DLD1 (cell line): ENCODE measurements at regions not wholly inside any gene's neighbourhood (a gene's known extent, or its start where the extent isn't known, plus 50 kb on each side); places are given as distances from the start of the nearest gene placed in this dataset.
"Not testable (repeated sequence)": the region's sequence is repeated elsewhere in the genome, so short reads cannot be mapped to it uniquely, and the experiment has no call there.

Source experiments
- in situ Hi-C: cut with HindIII; loops from 2 replicates; pipeline ENCODE4 v1.10.0; 2017; ENCODE audit warnings: low sequenced_read_pairs

GRCh38 chr2:124967325-124967724 lies 942.2 kb downstream of the CNTNAP5 start:
- in situ Hi-C loops, result no loop called here

- in situ Hi-C loops, result no loop called here
These were observed 944.9 kb downstream of the CNTNAP5 start for GRCh38 chr2:124970030-124970429.

GRCh38 chr2:124973396-124973795 lies 948.3 kb downstream of the CNTNAP5 start:
- in situ Hi-C loops, result no loop called here

GRCh38 chr2:124975224-124975623 lies 950.1 kb downstream of the CNTNAP5 start:
- in situ Hi-C loops, result no loop called here

DNA sequence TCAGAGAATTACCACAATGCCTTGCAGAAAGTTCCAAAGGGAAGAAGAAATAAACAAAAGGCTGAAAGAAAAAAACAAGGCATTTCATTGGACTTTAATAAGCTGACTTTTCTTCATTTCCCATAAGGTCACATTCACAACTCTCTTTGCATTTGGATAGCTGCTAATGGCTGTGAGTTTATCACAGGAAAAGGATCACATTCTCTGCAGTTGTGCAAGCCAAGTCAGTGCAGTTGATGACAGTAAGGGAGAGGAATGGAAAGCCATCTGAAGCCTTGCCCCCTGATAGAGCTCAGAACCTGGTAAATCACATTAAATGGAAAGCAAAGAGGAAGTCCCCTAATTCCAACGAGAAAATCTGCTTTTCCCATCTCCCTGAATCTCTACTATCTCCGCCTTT lies 950.6 kb downstream of the CNTNAP5 start:
- in situ Hi-C loops, result no loop called here

DNA sequence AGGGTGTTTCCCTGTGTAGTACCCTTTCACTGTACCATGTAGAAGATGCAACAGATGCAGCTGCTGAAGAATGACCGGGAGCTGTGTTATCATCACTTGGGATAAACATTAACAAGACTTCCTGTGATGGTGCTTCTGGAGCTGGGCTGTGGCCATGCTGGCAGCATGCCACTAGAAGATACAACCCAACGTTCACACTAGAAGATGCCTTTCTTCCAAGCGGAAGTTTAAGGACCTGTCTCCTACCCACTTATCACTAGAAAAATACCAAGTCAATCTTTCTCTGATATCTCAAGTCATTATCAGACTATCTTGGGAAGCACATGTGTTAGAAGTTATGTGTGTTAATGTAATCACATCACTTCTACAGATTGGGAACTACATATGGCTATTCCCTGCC lies 953.5 kb downstream of the CNTNAP5 start:
- in situ Hi-C loops, result no loop called here

- in situ Hi-C loops, result no loop called here
These were observed 958.5 kb downstream of the CNTNAP5 start for GRCh38 chr2:124983595-124983994.

DNA sequence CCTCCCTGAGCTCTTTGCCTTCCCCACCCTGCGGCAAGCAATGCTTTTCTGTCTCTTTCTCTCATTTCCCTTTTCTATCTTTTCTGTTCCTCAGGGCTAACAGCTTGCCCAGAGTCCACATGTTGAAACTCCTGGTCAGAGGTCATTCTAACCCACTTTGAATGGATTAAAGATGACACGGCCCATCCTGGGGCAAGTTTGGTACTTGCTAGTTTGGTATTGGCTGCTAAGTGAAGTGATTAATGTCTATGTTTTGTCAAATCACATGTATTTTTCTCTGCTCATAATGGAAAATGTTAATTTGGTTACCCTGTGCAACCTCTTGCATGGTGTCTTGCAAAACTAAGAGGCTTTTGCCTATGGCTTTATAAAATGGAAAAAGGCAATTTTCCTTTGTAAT lies 960.2 kb downstream of the CNTNAP5 start:
- in situ Hi-C loops, result no loop called here

GRCh38 chr2:124986136-124986535 lies 961.0 kb downstream of the CNTNAP5 start:
- in situ Hi-C loops, result no loop called here

DNA sequence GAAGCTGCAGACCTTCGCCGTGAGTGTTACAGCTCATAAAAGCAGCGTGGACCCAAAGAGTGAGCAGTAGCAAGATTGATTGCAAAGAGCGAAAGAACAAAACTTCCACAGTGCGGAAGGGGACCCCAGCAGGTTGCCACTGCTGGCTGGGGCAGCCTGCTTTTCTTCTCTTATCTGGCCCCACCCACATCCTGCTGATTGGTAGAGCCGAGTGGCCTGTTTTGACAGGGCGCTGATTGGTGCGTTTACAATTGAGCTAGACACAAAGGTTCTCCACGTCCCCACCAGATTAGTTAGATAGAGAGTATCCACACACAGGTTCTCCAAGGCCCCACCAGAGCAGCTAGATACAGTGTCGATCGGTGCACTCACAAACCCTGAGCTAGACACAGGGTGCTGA lies 961.8 kb downstream of the CNTNAP5 start:
- in situ Hi-C loops, result not testable (repeated sequence)

DNA sequence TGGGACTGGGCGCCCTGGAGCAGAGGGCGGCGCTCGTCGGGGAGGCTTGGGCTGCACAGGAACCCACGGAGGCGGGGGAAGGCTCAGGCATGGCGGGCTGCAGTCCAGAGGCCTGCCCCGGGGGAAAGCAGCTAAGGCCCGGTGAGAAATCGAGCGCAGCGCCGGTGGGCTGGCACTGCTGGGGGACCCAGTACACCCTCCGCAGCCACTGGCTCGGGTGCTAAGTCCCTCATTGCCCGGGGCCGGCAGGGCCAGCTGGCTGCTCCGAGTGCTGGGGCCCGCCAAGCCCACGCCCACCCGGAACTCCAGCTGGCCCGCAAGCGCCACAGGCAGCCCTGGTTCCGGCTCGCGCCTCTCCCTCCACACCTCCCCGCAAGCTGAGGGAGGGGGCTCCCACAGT lies 962.3 kb downstream of the CNTNAP5 start:
- in situ Hi-C loops, result not testable (repeated sequence)

GRCh38 chr2:124988111-124988510 lies 963.0 kb downstream of the CNTNAP5 start:
- in situ Hi-C loops, result no loop called here

- in situ Hi-C loops, result no loop called here
These were observed 963.7 kb downstream of the CNTNAP5 start for GRCh38 chr2:124988794-124989193.

- in situ Hi-C loops, result no loop called here
These were observed 968.7 kb downstream of the CNTNAP5 start for GRCh38 chr2:124993809-124994208.

GRCh38 chr2:124995185-124995912 lies 970.3 kb downstream of the CNTNAP5 start:
- in situ Hi-C loops, result no loop called here

GRCh38 chr2:124996406-124996805 lies 971.3 kb downstream of the CNTNAP5 start:
- in situ Hi-C loops, result no loop called here

- in situ Hi-C loops, result no loop called here
These were observed 974.8 kb downstream of the CNTNAP5 start for GRCh38 chr2:124999906-125000305.

GRCh38 chr2:125004106-125004800 lies 979.2 kb downstream of the CNTNAP5 start:
- in situ Hi-C loops, result no loop called here

DNA sequence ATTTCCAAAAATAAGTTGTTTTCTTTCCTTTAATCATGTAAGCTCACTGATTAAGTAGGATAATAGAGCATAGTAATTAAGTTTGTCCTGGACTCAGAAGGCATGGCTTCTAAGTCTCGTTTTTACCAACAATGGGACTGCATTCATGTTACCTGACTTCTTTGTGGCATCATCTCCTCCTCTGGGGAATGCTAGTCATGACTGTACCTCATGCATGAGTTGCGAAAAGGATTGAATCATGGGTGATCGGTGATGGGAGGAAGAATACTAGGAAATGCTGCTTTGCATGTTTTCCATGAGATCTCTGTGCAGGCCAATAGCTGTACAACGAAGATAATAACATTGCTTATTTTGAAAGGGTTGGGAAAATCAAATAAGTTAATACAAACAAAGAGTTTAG lies 981.6 kb downstream of the CNTNAP5 start:
- in situ Hi-C loops, result no loop called here

DNA sequence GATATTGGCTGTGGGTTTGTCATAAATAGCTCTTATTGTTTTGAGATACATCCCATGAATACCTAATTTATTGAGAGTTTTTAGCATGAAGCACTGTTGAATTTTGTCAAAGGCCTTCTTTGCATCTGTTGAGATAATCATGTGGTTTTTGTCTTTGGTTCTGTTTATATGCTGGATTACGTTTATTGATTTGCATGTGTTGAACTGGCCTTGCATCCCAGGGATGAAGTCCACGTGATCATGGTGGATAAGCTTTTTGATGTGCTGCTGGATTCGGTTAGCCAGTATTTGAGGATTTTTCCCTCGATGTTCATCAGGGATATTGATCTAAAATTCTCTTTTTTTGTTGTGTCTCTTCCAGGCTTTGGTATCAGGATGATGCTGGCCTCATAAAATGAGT lies 1003.6 kb downstream of the CNTNAP5 start:
- in situ Hi-C loops, result not testable (repeated sequence)

DNA sequence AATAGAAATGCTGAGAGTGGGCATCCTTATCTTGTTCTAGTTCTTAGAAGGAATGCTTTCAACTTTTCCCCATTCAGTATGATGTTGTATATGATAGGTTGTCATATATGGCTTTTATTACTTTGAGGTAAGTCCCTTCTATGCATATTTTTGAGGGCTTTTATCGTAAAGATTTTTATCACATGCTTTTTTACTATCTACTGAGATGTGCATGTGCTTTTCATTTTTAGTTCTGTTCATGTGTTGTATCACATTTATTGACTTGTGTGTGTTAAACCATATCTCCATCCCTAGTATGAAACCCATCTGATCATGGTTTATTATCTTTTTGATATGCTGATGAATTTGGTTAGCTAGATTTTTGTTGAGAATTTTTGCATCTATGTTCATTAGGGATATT lies 1008.8 kb downstream of the CNTNAP5 start:
- in situ Hi-C loops, result no loop called here

GRCh38 chr2:125037135-125037653 lies 1012.1 kb downstream of the CNTNAP5 start:
- in situ Hi-C loops, result no loop called here
